ENCODE measurements at regions not wholly inside any gene's neighbourhood (a gene's known extent, or its start where the extent isn't known, plus 50 kb on each side); places are given as distances from the start of the nearest gene placed in this dataset.

GRCh38 chr4:152269448-152270191 lies 266.3 kb downstream of the FBXW7 start:
- Histone ChIP-seq H3K36me3 (no peaks in the 10 kb centered on the region), H3K4me3 (no peak overlapping the region), H3K4me1 (replicated peaks) (no peaks in the 10 kb centered on the region), H3K9me3 (no peaks in the 10 kb centered on the region), H3K27ac (no peak overlapping the region), H3K27me3 (replicated peaks; ENCODE audit: insufficient read depth) (no peaks in the 10 kb centered on the region)
- no peak for TF ChIP-seq POLR2AphosphoS5 (IDR thresholded peaks at IDR 0.05)
- TF ChIP-seq, protein P1, sequence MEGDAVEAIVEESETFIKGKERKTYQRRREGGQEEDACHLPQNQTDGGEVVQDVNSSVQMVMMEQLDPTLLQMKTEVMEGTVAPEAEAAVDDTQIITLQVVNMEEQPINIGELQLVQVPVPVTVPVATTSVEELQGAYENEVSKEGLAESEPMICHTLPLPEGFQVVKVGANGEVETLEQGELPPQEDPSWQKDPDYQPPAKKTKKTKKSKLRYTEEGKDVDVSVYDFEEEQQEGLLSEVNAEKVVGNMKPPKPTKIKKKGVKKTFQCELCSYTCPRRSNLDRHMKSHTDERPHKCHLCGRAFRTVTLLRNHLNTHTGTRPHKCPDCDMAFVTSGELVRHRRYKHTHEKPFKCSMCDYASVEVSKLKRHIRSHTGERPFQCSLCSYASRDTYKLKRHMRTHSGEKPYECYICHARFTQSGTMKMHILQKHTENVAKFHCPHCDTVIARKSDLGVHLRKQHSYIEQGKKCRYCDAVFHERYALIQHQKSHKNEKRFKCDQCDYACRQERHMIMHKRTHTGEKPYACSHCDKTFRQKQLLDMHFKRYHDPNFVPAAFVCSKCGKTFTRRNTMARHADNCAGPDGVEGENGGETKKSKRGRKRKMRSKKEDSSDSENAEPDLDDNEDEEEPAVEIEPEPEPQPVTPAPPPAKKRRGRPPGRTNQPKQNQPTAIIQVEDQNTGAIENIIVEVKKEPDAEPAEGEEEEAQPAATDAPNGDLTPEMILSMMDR (IDR thresholded peaks at IDR 0.05) = no peak
- no peak for DNase-seq (ENCODE audit: low spot score)
- intact Hi-C loops (cut with DNase I) = no loop called here
- WGBS = 91% methylated on average over 9 of the region's 9 CpGs

GRCh38 chr4:152267811-152268210 lies 268.1 kb downstream of the FBXW7 start:
- Histone ChIP-seq H3K27ac (no peak overlapping the region), H3K4me3 (no peak overlapping the region), H3K9me3 (no peaks in the 10 kb centered on the region), H3K4me1 (replicated peaks) (no peaks in the 10 kb centered on the region), H3K27me3 (replicated peaks; ENCODE audit: insufficient read depth) (no peaks in the 10 kb centered on the region), H3K36me3 (no peaks in the 10 kb centered on the region)
- TF ChIP-seq, protein P1 (IDR thresholded peaks at IDR 0.05) = no peak
- no peak for TF ChIP-seq POLR2AphosphoS5 (IDR thresholded peaks at IDR 0.05)
- no peak for TF ChIP-seq POLR2A (IDR thresholded peaks at IDR 0.05)
- WGBS = 71% methylated on average over 3 of the region's 3 CpGs
- intact Hi-C loops (cut with DNase I) = no loop called here
- DNase-seq (ENCODE audit: low spot score) = no peak

DNA sequence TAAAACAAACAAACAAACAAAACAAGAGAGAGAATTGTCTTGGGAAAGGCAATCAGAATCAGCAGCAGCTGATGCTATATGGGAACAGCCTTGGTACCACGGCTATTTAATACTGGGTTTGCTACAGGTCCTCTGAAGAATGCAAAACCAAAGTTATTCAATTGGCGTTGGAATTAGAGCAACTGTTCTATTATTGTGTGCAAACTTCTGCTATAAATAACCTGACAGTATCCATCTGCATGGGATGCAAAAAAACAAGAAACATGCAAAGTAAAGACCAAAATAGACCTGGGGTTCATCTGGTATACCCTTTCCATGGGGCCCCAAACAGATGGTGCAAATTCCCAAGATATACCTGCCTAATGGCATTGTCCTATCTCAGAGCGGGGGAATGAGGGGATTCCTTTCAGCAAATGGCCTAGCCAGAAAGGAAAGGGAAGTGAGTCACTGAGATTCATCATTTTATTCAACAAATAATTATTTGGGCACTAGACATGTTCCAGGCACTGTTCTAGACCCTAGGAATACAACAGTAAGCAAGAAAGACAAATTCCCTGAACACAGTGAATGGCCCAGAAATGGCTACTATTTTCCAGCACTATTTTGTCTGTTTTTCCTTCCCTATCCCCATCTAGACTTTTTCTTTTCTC lies 268.9 kb downstream of the FBXW7 start:
- no peak for DNase-seq (ENCODE audit: low spot score)
- TF ChIP-seq POLR2AphosphoS5 (IDR thresholded peaks at IDR 0.05) (no peak), POLR2A (IDR thresholded peaks at IDR 0.05) (no peak)
- TF ChIP-seq, protein P1 (IDR thresholded peaks at IDR 0.05) = no peak
- Histone ChIP-seq H3K9me3 (no peaks in the 10 kb centered on the region), H3K27ac (no peak overlapping the region), H3K4me1 (replicated peaks) (no peaks in the 10 kb centered on the region), H3K36me3 (no peaks in the 10 kb centered on the region), H3K27me3 (replicated peaks; ENCODE audit: insufficient read depth) (no peaks in the 10 kb centered on the region), H3K4me3 (no peak overlapping the region)
- 95% methylated on average over 3 of the region's 3 CpGs for WGBS
- intact Hi-C loops (cut with DNase I) = no loop called here

- no peak for TF ChIP-seq POLR2AphosphoS5 (IDR thresholded peaks at IDR 0.05)
- Histone ChIP-seq H3K4me1 (replicated peaks) (no peaks in the 10 kb centered on the region), H3K27ac (no peak overlapping the region), H3K36me3 (no peaks in the 10 kb centered on the region), H3K4me3 (no peak overlapping the region), H3K27me3 (replicated peaks; ENCODE audit: insufficient read depth) (no peaks in the 10 kb centered on the region), H3K9me3 (no peaks in the 10 kb centered on the region)
- intact Hi-C loops (cut with DNase I) = no loop called here
- DNase-seq (ENCODE audit: low spot score) = peak; percentile 30
- 18% methylated on average over 14 of the region's 14 CpGs for WGBS
Observed at GRCh38 chr4:152265149-152265621, 270.7 kb downstream of the FBXW7 start.

- 92% methylated on average over 5 of the region's 5 CpGs for WGBS
- DNase-seq (ENCODE audit: low spot score) = no peak
- TF ChIP-seq POLR2AphosphoS5 (IDR thresholded peaks at IDR 0.05) = no peak
- TF ChIP-seq POLR2A (IDR thresholded peaks at IDR 0.05) = no peak
- TF ChIP-seq, protein P1 (IDR thresholded peaks at IDR 0.05) = no peak
- no peaks in the 10 kb centered on the region for H3K4me1 ChIP-seq (replicated peaks)
- H3K9me3 ChIP-seq = no peaks in the 10 kb centered on the region
- no peaks in the 10 kb centered on the region for H3K27me3 ChIP-seq (replicated peaks; ENCODE audit: insufficient read depth)
- no peak overlapping the region for H3K27ac ChIP-seq
- H3K4me3 ChIP-seq = no peak overlapping the region
- intact Hi-C loops (cut with DNase I) = no loop called here
- no peaks in the 10 kb centered on the region for H3K36me3 ChIP-seq
Observed at GRCh38 chr4:152264106-152264505, 271.8 kb downstream of the FBXW7 start.
